ENCODE measurements at regions not wholly inside any gene's neighbourhood (a gene's known extent, or its start where the extent isn't known, plus 50 kb on each side); places are given as distances from the start of the nearest gene placed in this dataset.

DNA sequence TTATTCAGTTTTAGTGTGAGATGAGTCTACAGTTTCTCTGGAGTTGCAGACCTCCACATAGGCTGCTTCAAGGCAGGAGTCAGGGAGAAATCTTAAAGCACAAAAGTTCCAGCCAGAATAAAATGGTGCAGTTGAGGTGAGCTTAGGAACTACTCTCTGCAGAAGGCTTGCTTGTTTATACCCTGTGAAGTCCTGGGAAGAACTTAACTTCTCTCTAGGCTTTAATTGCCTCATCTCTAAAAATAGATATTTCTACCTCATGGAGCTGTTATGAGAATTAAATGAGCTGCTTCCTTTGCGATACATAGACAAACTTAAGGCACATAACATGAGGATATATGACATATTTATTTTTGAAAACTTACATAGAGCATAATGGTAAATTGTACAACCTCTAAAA lies 286.2 kb downstream of the GPATCH2 start (continued):
- TF ChIP-seq, protein P1, sequence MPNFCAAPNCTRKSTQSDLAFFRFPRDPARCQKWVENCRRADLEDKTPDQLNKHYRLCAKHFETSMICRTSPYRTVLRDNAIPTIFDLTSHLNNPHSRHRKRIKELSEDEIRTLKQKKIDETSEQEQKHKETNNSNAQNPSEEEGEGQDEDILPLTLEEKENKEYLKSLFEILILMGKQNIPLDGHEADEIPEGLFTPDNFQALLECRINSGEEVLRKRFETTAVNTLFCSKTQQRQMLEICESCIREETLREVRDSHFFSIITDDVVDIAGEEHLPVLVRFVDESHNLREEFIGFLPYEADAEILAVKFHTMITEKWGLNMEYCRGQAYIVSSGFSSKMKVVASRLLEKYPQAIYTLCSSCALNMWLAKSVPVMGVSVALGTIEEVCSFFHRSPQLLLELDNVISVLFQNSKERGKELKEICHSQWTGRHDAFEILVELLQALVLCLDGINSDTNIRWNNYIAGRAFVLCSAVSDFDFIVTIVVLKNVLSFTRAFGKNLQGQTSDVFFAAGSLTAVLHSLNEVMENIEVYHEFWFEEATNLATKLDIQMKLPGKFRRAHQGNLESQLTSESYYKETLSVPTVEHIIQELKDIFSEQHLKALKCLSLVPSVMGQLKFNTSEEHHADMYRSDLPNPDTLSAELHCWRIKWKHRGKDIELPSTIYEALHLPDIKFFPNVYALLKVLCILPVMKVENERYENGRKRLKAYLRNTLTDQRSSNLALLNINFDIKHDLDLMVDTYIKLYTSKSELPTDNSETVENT (CRISPR knock-in tag; IDR thresholded peaks at IDR 0.05): no peak
- TF ChIP-seq NFXL1 (CRISPR knock-in tag; IDR thresholded peaks at IDR 0.05) (no peak), MTF1 (CRISPR knock-in tag; IDR thresholded peaks at IDR 0.05; ENCODE audit: borderline replicate concordance) (no peak), ZNF511 (CRISPR knock-in tag; IDR thresholded peaks at IDR 0.05) (no peak)

- no peak overlapping the region for H3K4me2 ChIP-seq (ENCODE audit: insufficient read depth, low read length)
- ATAC-seq: no peak
- no peaks in the 10 kb centered on the region for H3K36me3 ChIP-seq (ENCODE audit: control insufficient read depth, insufficient read depth, low read length)
- in situ Hi-C loops (cut with MboI): no loop called here
- H3K9ac ChIP-seq (ENCODE audit: insufficient read depth in 1 of 2, low read depth in 2 of 2, low read length in 2 of 2): no peak overlapping the region
- H3K79me2 ChIP-seq (ENCODE audit: control insufficient read depth, insufficient read depth, low read length): no peaks in the 10 kb centered on the region
- WGBS (ENCODE audit: insufficient coverage, low coverage, missing lambda C conversion rate): under 1% methylated on average over 8 of the region's 8 CpGs
- H3K4me1 ChIP-seq (replicated peaks in 1 of 2; ENCODE audit: control insufficient read depth in 2 of 2, insufficient read depth in 2 of 2, low read length in 2 of 2): no peaks in the 10 kb centered on the region
- no peaks in the 10 kb centered on the region for H3K9me3 ChIP-seq (replicated peaks; ENCODE audit: control insufficient read depth, insufficient read depth, low read depth, low read length)
- intact Hi-C loops (cut with micrococcal nuclease): no loop called here
- H3K27me3 ChIP-seq (ENCODE audit: control insufficient read depth in 2 of 2, insufficient read depth in 2 of 2, low read length in 2 of 2): no peaks in the 10 kb centered on the region
- DNase-seq (ENCODE audit: extremely low read depth in 1 of 4, low spot score in 3 of 4): no peak
- no peaks in the 10 kb centered on the region for H3K9me1 ChIP-seq (ENCODE audit: control insufficient read depth, insufficient read depth, low read length)
- no peak overlapping the region for H3K4me3 ChIP-seq
- ChIA-PET CTCF (ENCODE audit: low intra/inter-chr PET ratio) (no interaction called here), POLR2A (no interaction called here)
- no peaks in the 10 kb centered on the region for H4K20me1 ChIP-seq (replicated peaks; ENCODE audit: control insufficient read depth, insufficient read depth, low read length)
- no peak overlapping the region for H3K27ac ChIP-seq (ENCODE audit: extremely low read depth, low read depth, low read length)
- H2AFZ ChIP-seq (ENCODE audit: low read depth, low read length): no peak overlapping the region
- BruUV-seq (replicated peaks): no TSS peak
- no peak for FAIRE-seq
- TF ChIP-seq HNRNPUL1 (IDR thresholded peaks at IDR 0.05; ENCODE audit: low read length) (no peak), KDM5B (IDR thresholded peaks at IDR 0.05; ENCODE audit: insufficient replicate concordance, low read depth, low read length) (no peak), PHTF2 (CRISPR knock-in tag; IDR thresholded peaks at IDR 0.05) (no peak)
- TF ChIP-seq, protein P2, sequence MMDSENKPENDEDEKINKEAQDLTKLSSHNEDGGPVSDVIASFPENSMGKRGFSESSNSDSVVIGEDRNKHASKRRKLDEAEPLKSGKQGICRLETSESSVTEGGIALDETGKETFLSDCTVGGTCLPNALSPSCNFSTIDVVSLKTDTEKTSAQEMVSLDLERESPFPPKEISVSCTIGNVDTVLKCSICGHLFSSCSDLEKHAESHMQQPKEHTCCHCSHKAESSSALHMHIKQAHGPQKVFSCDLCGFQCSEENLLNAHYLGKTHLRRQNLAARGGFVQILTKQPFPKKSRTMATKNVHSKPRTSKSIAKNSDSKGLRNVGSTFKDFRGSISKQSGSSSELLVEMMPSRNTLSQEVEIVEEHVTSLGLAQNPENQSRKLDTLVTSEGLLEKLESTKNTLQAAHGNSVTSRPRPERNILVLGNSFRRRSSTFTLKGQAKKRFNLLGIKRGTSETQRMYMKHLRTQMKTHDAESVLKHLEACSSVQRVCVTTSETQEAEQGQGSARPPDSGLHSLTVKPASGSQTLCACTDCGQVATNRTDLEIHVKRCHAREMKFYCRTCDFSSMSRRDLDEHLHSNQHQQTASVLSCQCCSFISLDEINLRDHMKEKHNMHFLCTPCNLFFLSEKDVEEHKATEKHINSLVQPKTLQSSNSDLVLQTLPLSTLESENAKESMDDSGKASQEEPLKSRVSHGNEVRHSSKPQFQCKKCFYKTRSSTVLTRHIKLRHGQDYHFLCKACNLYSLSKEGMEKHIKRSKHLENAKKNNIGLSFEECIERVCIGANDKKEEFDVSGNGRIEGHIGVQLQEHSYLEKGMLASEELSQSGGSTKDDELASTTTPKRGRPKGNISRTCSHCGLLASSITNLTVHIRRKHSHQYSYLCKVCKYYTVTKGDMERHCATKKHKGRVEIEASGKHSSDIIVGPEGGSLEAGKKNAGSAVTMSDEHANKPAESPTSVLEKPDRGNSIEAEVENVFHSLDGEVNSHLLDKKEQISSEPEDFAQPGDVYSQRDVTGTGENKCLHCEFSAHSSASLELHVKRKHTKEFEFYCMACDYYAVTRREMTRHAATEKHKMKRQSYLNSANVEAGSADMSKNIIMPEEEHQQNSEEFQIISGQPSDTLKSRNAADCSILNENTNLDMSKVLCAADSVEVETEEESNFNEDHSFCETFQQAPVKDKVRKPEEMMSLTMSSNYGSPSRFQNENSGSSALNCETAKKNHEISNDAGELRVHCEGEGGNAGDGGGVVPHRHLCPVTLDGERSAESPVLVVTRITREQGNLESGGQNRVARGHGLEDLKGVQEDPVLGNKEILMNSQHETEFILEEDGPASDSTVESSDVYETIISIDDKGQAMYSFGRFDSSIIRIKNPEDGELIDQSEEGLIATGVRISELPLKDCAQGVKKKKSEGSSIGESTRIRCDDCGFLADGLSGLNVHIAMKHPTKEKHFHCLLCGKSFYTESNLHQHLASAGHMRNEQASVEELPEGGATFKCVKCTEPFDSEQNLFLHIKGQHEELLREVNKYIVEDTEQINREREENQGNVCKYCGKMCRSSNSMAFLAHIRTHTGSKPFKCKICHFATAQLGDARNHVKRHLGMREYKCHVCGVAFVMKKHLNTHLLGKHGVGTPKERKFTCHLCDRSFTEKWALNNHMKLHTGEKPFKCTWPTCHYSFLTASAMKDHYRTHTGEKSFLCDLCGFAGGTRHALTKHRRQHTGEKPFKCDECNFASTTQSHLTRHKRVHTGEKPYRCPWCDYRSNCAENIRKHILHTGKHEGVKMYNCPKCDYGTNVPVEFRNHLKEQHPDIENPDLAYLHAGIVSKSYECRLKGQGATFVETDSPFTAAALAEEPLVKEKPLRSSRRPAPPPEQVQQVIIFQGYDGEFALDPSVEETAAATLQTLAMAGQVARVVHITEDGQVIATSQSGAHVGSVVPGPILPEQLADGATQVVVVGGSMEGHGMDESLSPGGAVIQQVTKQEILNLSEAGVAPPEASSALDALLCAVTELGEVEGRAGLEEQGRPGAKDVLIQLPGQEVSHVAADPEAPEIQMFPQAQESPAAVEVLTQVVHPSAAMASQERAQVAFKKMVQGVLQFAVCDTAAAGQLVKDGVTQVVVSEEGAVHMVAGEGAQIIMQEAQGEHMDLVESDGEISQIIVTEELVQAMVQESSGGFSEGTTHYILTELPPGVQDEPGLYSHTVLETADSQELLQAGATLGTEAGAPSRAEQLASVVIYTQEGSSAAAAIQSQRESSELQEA (IDR thresholded peaks at IDR 0.05; ENCODE audit: low read depth): no peak
- TF ChIP-seq, protein P3, sequence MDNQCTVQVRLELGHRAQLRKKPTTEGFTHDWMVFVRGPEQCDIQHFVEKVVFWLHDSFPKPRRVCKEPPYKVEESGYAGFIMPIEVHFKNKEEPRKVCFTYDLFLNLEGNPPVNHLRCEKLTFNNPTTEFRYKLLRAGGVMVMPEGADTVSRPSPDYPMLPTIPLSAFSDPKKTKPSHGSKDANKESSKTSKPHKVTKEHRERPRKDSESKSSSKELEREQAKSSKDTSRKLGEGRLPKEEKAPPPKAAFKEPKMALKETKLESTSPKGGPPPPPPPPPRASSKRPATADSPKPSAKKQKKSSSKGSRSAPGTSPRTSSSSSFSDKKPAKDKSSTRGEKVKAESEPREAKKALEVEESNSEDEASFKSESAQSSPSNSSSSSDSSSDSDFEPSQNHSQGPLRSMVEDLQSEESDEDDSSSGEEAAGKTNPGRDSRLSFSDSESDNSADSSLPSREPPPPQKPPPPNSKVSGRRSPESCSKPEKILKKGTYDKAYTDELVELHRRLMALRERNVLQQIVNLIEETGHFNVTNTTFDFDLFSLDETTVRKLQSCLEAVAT (IDR thresholded peaks at IDR 0.05): no peak
Measured at GRCh38 chr1:217343907-217344306, 287.0 kb downstream of the GPATCH2 start.
